ENCODE measurements at regions not wholly inside any gene's neighbourhood (a gene's known extent, or its start where the extent isn't known, plus 50 kb on each side); places are given as distances from the start of the nearest gene placed in this dataset.

GRCh38 chr21:38628349-38628748 is 130.1 kb upstream of the ERG start:
- in situ Hi-C loops (cut with MboI; ENCODE audit: low pct_ligation_motif_present in 1 of 4, low pct_unique_long_range_greater_than_20kb in 1 of 4, low sequenced_read_pairs in 3 of 4): no loop called here
- WGBS, 2 donors (ENCODE audit: low coverage in 1 of 2): 73% methylated on average over 3 of the region's 3 CpGs; no CpG with 5 or more reads in 1 of the 2 donors

GRCh38 chr21:38631206-38631605 is 132.9 kb upstream of the ERG start:
- intact Hi-C loops (cut with DNase I; ENCODE audit: low total_unique reads): no loop called here

More at GRCh38 chr21:38628349-38628748, 130.1 kb upstream of the ERG start:
- no peaks in the 10 kb centered on the region for H3K27me3 ChIP-seq
- no peak for TF ChIP-seq EP300 (IDR thresholded peaks at IDR 0.05; ENCODE audit: low read depth)
- no peak for TF ChIP-seq POLR2AphosphoS5 (IDR thresholded peaks at IDR 0.05)
- no peak for TF ChIP-seq POLR2A (IDR thresholded peaks at IDR 0.05)
- TF ChIP-seq CTCF (IDR thresholded peaks at IDR 0.05): no peak
- no peaks in the 10 kb centered on the region for H3K36me3 ChIP-seq
- H3K4me1 ChIP-seq: no peaks in the 10 kb centered on the region
- DNase-seq: no peak
- intact Hi-C loops (cut with DNase I; ENCODE audit: low total_unique reads): no loop called here
- no peak overlapping the region for H3K4me3 ChIP-seq
- no peaks in the 10 kb centered on the region for H3K9me3 ChIP-seq
- H3K27ac ChIP-seq: no peak overlapping the region

GRCh38 chr21:38631676-38632075 is 133.4 kb upstream of the ERG start:
- H3K27me3 ChIP-seq: no peaks in the 10 kb centered on the region
- WGBS, 2 donors (ENCODE audit: low coverage in 1 of 2): 69 to 78% methylated on average over 4 to 5 of the region's 5 CpGs
- no peak for DNase-seq
- H3K4me3 ChIP-seq: no peak overlapping the region
- no peaks in the 10 kb centered on the region for H3K36me3 ChIP-seq
- intact Hi-C loops (cut with DNase I; ENCODE audit: low total_unique reads): no loop called here
- H3K9me3 ChIP-seq: peaks cover 0 to 5% of the 10 kb centered on the region in 2 donors
- TF ChIP-seq POLR2A (IDR thresholded peaks at IDR 0.05) (no peak), CTCF (IDR thresholded peaks at IDR 0.05) (no peak), EP300 (IDR thresholded peaks at IDR 0.05; ENCODE audit: low read depth) (no peak), POLR2AphosphoS5 (IDR thresholded peaks at IDR 0.05) (no peak)
- H3K27ac ChIP-seq: no peak overlapping the region
- H3K4me1 ChIP-seq: no peaks in the 10 kb centered on the region
- in situ Hi-C loops (cut with MboI; ENCODE audit: low pct_ligation_motif_present in 1 of 4, low pct_unique_long_range_greater_than_20kb in 1 of 4, low sequenced_read_pairs in 3 of 4): no loop called here

More at GRCh38 chr21:38631206-38631605, 132.9 kb upstream of the ERG start:
- TF ChIP-seq POLR2A (IDR thresholded peaks at IDR 0.05) (no peak), EP300 (IDR thresholded peaks at IDR 0.05; ENCODE audit: low read depth) (no peak), CTCF (IDR thresholded peaks at IDR 0.05) (no peak), POLR2AphosphoS5 (IDR thresholded peaks at IDR 0.05) (no peak)
- in situ Hi-C loops (cut with MboI; ENCODE audit: low pct_ligation_motif_present in 1 of 4, low pct_unique_long_range_greater_than_20kb in 1 of 4, low sequenced_read_pairs in 3 of 4): no loop called here
- Histone ChIP-seq H3K27ac (no peak overlapping the region), H3K4me1 (no peaks in the 10 kb centered on the region), H3K27me3 (no peaks in the 10 kb centered on the region), H3K4me3 (no peak overlapping the region), H3K36me3 (no peaks in the 10 kb centered on the region), H3K9me3 (peaks cover 0 to 1% of the 10 kb centered on the region in 2 donors)
- no peak for DNase-seq
- 65 to 75% methylated on average over 6 of the region's 6 CpGs for WGBS, 2 donors (ENCODE audit: low coverage in 1 of 2)

GRCh38 chr21:38637161-38637560 is 138.9 kb upstream of the ERG start:
- TF ChIP-seq EP300 (IDR thresholded peaks at IDR 0.05; ENCODE audit: low read depth): no peak
- no peak for TF ChIP-seq POLR2A (IDR thresholded peaks at IDR 0.05)
- TF ChIP-seq POLR2AphosphoS5 (IDR thresholded peaks at IDR 0.05): no peak
- TF ChIP-seq CTCF (IDR thresholded peaks at IDR 0.05): no peak
- peaks cover 0 to 5% of the 10 kb centered on the region in 2 donors for H3K9me3 ChIP-seq
- in situ Hi-C loops (cut with MboI; ENCODE audit: low pct_ligation_motif_present in 1 of 4, low pct_unique_long_range_greater_than_20kb in 1 of 4, low sequenced_read_pairs in 3 of 4): no loop called here
- H3K27ac ChIP-seq: no peak overlapping the region
- H3K36me3 ChIP-seq: no peaks in the 10 kb centered on the region
- no peaks in the 10 kb centered on the region for H3K27me3 ChIP-seq
- no peak overlapping the region for H3K4me3 ChIP-seq
- DNase-seq: no peak
- intact Hi-C loops (cut with DNase I; ENCODE audit: low total_unique reads): no loop called here
- 38 to 86% methylated on average over 1 to 3 of the region's 3 CpGs for WGBS, 2 donors (ENCODE audit: low coverage in 1 of 2)
- H3K4me1 ChIP-seq: no peaks in the 10 kb centered on the region
